H1 (cell line): ENCODE measurements at regions not wholly inside any gene's neighbourhood (a gene's known extent, or its start where the extent isn't known, plus 50 kb on each side); places are given as distances from the start of the nearest gene placed in this dataset.

ENCODE experiments used
- CTCF ChIA-PET: fragments of 300-600 bp; sonication (Branson Sonifier 250); formaldehyde crosslinking; loops from one replicate; lab custom pipeline; 2021; ENCODE audit not compliant: partially characterized antibody; lab: Charles Lee
- POLR2A ChIA-PET: fragments of 300-600 bp; sonication (Branson Sonifier 250); formaldehyde crosslinking; loops from one replicate; lab custom pipeline; 2021; ENCODE audit warnings: inconsistent platforms; ENCODE audit not compliant: partially characterized antibody; lab: Charles Lee
- DNase-seq, 2 experiments: peaks; one replicate each; pipeline versions ENCODE4 v3.0.0 to v3.0.0-alpha.2; 2010 to 2022; ENCODE audit warnings: low spot score in 2 of 2, low read depth in 1 of 2, mixed read lengths in 1 of 2
- FAIRE-seq: peaks from 2 replicates; lab custom pipeline; 2011; peaks lifted over from hg19 to GRCh38; lab: Jason Lieb, UNC
- H2AFZ ChIP-seq: 2 replicates; pipeline ENCODE4 v1.8.1; 2012; ENCODE audit warnings: low read length, inconsistent platforms
- H2AK5ac ChIP-seq: 2 replicates; pipeline ENCODE4 v1.6.1; 2013; ENCODE audit warnings: low read depth, low read length
- H2BK120ac ChIP-seq: replicated peaks from 2 replicates; pipeline ENCODE3; 2013; ENCODE audit warnings: low read depth, low read length, inconsistent platforms
- H2BK12ac ChIP-seq: 2 replicates; pipeline ENCODE4 v1.6.1; 2013; ENCODE audit warnings: low read depth, low read length
- H2BK15ac ChIP-seq: 2 replicates; pipeline ENCODE4 v1.6.1; 2013; ENCODE audit warnings: low read length
- H2BK20ac ChIP-seq: 2 replicates; pipeline ENCODE4 v1.6.1; 2013; ENCODE audit warnings: low read length
- H2BK5ac ChIP-seq: 2 replicates; pipeline ENCODE4 v1.6.1; 2013; ENCODE audit warnings: low read depth, low read length
- H3K14ac ChIP-seq: 2 replicates; pipeline ENCODE4 v1.6.1; 2013; ENCODE audit warnings: inconsistent platforms; ENCODE audit not compliant: insufficient read length
- H3K18ac ChIP-seq: 2 replicates; pipeline ENCODE4 v1.6.1; 2013; ENCODE audit warnings: low read length; ENCODE audit errors: extremely low read depth
- H3K23ac ChIP-seq: 2 replicates; pipeline ENCODE4 v1.6.1; 2013; ENCODE audit warnings: inconsistent platforms; ENCODE audit not compliant: insufficient read length
- H3K23me2 ChIP-seq: 2 replicates; pipeline ENCODE4 v1.6.1; 2013; ENCODE audit warnings: low read depth, low read length
- H3K27ac ChIP-seq: 2 replicates; pipeline ENCODE4 v1.6.1; 2011; ENCODE audit warnings: low read depth, low read length, inconsistent platforms
- H3K27me3 ChIP-seq, 4 experiments: replicated peaks in 1 of 4; 1 replicate in 1 of 4; 2 replicates in 3 of 4; pipeline versions ENCODE4 v1.6.1 to v1.8.1; 2011 to 2013; ENCODE audit warnings: low read length in 3 of 4, mild to moderate bottlenecking in 3 of 4, inconsistent platforms in 2 of 4, mixed read lengths in 2 of 4, moderate library complexity in 1 of 4; ENCODE audit not compliant: control insufficient read depth in 3 of 4, insufficient read depth in 3 of 4; ENCODE audit errors: extremely low read depth in 1 of 4
- H3K36me3 ChIP-seq, 4 experiments: 2 replicates each; pipeline versions ENCODE4 v1.6.1 to v1.8.1; 2011 to 2013; ENCODE audit warnings: mild to moderate bottlenecking in 4 of 4, low read length in 3 of 4, moderate library complexity in 2 of 4, control low read depth in 1 of 4, inconsistent platforms in 1 of 4; ENCODE audit not compliant: insufficient read depth in 4 of 4, control insufficient read depth in 2 of 4
- H3K4ac ChIP-seq: replicated peaks from 2 replicates; pipeline ENCODE3; 2013; ENCODE audit warnings: low read length, low read depth, mixed read lengths, inconsistent platforms; ENCODE audit not compliant: insufficient read length
- H3K4me1 ChIP-seq, 4 experiments: replicated peaks in 1 of 4; 1 replicate in 1 of 4; 2 replicates in 3 of 4; pipeline versions ENCODE4 v1.6.1 to v1.8.1; 2011 to 2013; ENCODE audit warnings: low read length in 3 of 4, inconsistent platforms in 2 of 4, mixed read lengths in 1 of 4; ENCODE audit not compliant: insufficient read depth in 4 of 4, control insufficient read depth in 3 of 4
- H3K4me2 ChIP-seq, 2 experiments: 2 replicates each; pipeline versions ENCODE4 v1.6.1 to v1.8.1; 2011 to 2013; ENCODE audit warnings: low read depth in 2 of 2, low read length in 2 of 2, control low read depth in 1 of 2, inconsistent platforms in 1 of 2, mild to moderate bottlenecking in 1 of 2; ENCODE audit not compliant: insufficient read depth in 1 of 2
- H3K4me3 ChIP-seq, 4 experiments: fragments of 200-600, 300-600 bp in 1 of 4; sonication (generic), shearing (Covaris generic), sonication (Bioruptor Twin) in 1 of 4; 2 replicates each; pipeline versions ENCODE4 v1.5.1 to v1.8.1; 2011 to 2016; ENCODE audit warnings: low read length in 4 of 4, low read depth in 3 of 4, control low read depth in 2 of 4, inconsistent platforms in 2 of 4, mild to moderate bottlenecking in 2 of 4, mixed read lengths in 1 of 4, moderate library complexity in 1 of 4; ENCODE audit not compliant: insufficient read depth in 2 of 4; ENCODE audit errors: extremely low read depth in 1 of 4
- H3K56ac ChIP-seq: replicated peaks from 2 replicates; pipeline ENCODE3; 2013; ENCODE audit warnings: low read depth, mild to moderate bottlenecking, mixed read lengths, low read length, inconsistent platforms; ENCODE audit not compliant: insufficient read length
- H3K79me1 ChIP-seq: 2 replicates; pipeline ENCODE4 v1.6.1; 2013; ENCODE audit warnings: low read depth, low read length, control low read depth
- H3K79me2 ChIP-seq, 2 experiments: 2 replicates each; pipeline versions ENCODE4 v1.6.1 to v1.8.1; 2012 to 2013; ENCODE audit warnings: low read length in 2 of 2, mild to moderate bottlenecking in 2 of 2, inconsistent platforms in 1 of 2; ENCODE audit not compliant: insufficient read depth in 2 of 2, control insufficient read depth in 1 of 2
- H3K9ac ChIP-seq, 4 experiments: replicated peaks in 1 of 4; 1 replicate in 1 of 4; 2 replicates in 3 of 4; pipeline versions ENCODE4 v1.6.1 to v1.8.1; 2011 to 2013; ENCODE audit warnings: low read depth in 3 of 4, low read length in 3 of 4, control low read depth in 2 of 4, mild to moderate bottlenecking in 2 of 4, moderate library complexity in 2 of 4, inconsistent platforms in 1 of 4; ENCODE audit errors: extremely low read depth in 1 of 4
- H3K9me3 ChIP-seq, 2 experiments: 2 replicates each; pipeline versions ENCODE4 v1.6.1 to v1.8.1; 2012 to 2013; ENCODE audit warnings: mild to moderate bottlenecking in 2 of 2, moderate library complexity in 2 of 2, control low read depth in 1 of 2, inconsistent platforms in 1 of 2, low read depth in 1 of 2, low read length in 1 of 2, mixed read lengths in 1 of 2; ENCODE audit not compliant: insufficient read depth in 2 of 2
- H4K20me1 ChIP-seq, 2 experiments: replicated peaks in 1 of 2; 2 replicates each; pipeline versions ENCODE3 to v1.8.1; 2011 to 2013; ENCODE audit warnings: inconsistent platforms in 2 of 2, low read length in 2 of 2, mild to moderate bottlenecking in 1 of 2; ENCODE audit not compliant: insufficient read depth in 2 of 2, control insufficient read depth in 1 of 2
- H4K5ac ChIP-seq: 2 replicates; pipeline ENCODE4 v1.6.1; 2013; ENCODE audit warnings: low read length, low read depth, mixed read lengths, inconsistent platforms; ENCODE audit not compliant: insufficient read length
- H4K8ac ChIP-seq: 2 replicates; pipeline ENCODE4 v1.8.0; 2013; ENCODE audit warnings: mild to moderate bottlenecking, moderate library complexity, low read length, inconsistent platforms; ENCODE audit not compliant: insufficient read depth; ENCODE audit errors: extremely low read depth
- H4K91ac ChIP-seq: replicated peaks from 2 replicates; pipeline ENCODE3; 2013; ENCODE audit warnings: low read length, mixed read lengths, inconsistent platforms; ENCODE audit not compliant: insufficient read length
- ATF2 ChIP-seq: IDR thresholded peaks from 2 replicates; pipeline ENCODE4 v1.6.1; 2012; ENCODE audit warnings: low read length, inconsistent platforms
- CBX8 ChIP-seq: fragments of 300-800, 300-1000 bp; sonication (generic); IDR thresholded peaks from 2 replicates; pipeline ENCODE4 v1.7.1; 2016; ENCODE audit warnings: low read depth, low read length, borderline replicate concordance
- CHD2 ChIP-seq: IDR thresholded peaks from 2 replicates; pipeline ENCODE4 v1.6.1; 2012; ENCODE audit warnings: low read length, improper control_type of control experiment
- EZH2 ChIP-seq: fragments of 200-600 bp; sonication (generic); IDR thresholded peaks from 2 replicates; pipeline ENCODE4 v1.7.1; 2012; ENCODE audit warnings: low read depth, mild to moderate bottlenecking, moderate library complexity, low read length, inconsistent platforms; ENCODE audit not compliant: severe bottlenecking
- POU5F1 ChIP-seq: IDR thresholded peaks from 2 replicates; pipeline ENCODE4 v1.6.1; 2011; ENCODE audit warnings: low read depth, mild to moderate bottlenecking, low read length, moderate library complexity
- SRF ChIP-seq: IDR thresholded peaks from 2 replicates; pipeline ENCODE4 v1.6.1; 2011; ENCODE audit warnings: mild to moderate bottlenecking, low read depth, low read length, moderate library complexity
- WGBS, 2 experiments: shearing (Covaris generic) in 1 of 2; methylation state at CpG; one replicate each; pipeline versions ENCODE4 v1.1.6 to v1.1.7; 2013 to 2015; ENCODE audit warnings: low lambda C conversion rate in 2 of 2, mixed read lengths in 2 of 2, inconsistent platforms in 1 of 2, low coverage in 1 of 2, missing lambda C conversion rate in 1 of 2; ENCODE audit not compliant: insufficient replicate concordance in 2 of 2, insufficient coverage in 1 of 2, insufficient read length in 1 of 2; ENCODE audit errors: extremely low coverage in 1 of 2, missing lambda C conversion rate in 1 of 2; 5-methylcytosine and 5-hydroxymethylcytosine counted together

GRCh38 chr12:41970744-41971143 is 173.9 kb downstream of the GXYLT1 start:
- Histone ChIP-seq H4K20me1 (no peaks in the 10 kb centered on the region), H4K5ac (no peak overlapping the region), H3K56ac (no peak overlapping the region), H3K4me2 (no peak overlapping the region), H3K9ac (no peak overlapping the region), H3K79me2 (no peaks in the 10 kb centered on the region), H2BK12ac (no peak overlapping the region), H3K27ac (no peak overlapping the region), H2AK5ac (no peak overlapping the region), H2BK20ac (no peak overlapping the region), H4K8ac (no peak overlapping the region), H3K27me3 (no peaks in the 10 kb centered on the region), H3K9me3 (no peaks in the 10 kb centered on the region), H4K91ac (no peak overlapping the region), H3K36me3 (no peaks in the 10 kb centered on the region), H3K14ac (no peak overlapping the region), H3K4me3 (no peak overlapping the region), H3K4me1 (peaks cover 1 to 12% (median 4%) of the 10 kb centered on the region in 4 experiments; a peak in 5 of 7 replicates), H2AFZ (no peak overlapping the region), H3K18ac (no peak overlapping the region), H2BK120ac (no peak overlapping the region), H2BK15ac (no peak overlapping the region), H3K79me1 (no peaks in the 10 kb centered on the region), H3K4ac (no peak overlapping the region), H3K23ac (no peak overlapping the region), H2BK5ac (no peak overlapping the region), H3K23me2 (no peaks in the 10 kb centered on the region)
- POLR2A ChIA-PET, result no interaction called here
- FAIRE-seq (no peak), DNase-seq (no peak)
- no peak for TF ChIP-seq ATF2
- TF ChIP-seq CHD2, result no peak
- TF ChIP-seq POU5F1, result no peak
- no peak for TF ChIP-seq CBX8
- no peak for TF ChIP-seq SRF
- no peak for TF ChIP-seq EZH2
- WGBS, 2 experiments, result 89% methylated on average over 2 of the region's 2 CpGs; no CpG with 5 or more reads in 1 of the 2 experiments
- CTCF ChIA-PET, result no interaction called here
